Cardiac muscle cell (in vitro differentiated cells and primary cell): ENCODE measurements at regions not wholly inside any gene's neighbourhood (a gene's known extent, or its start where the extent isn't known, plus 50 kb on each side); places are given as distances from the start of the nearest gene placed in this dataset.

ENCODE experiments used
- DNase-seq, 2 donors: peaks; one replicate each; pipeline versions ENCODE4 v3.0.0 to v3.0.0-alpha.2; 2010 to 2017; ENCODE audit warnings: low read depth in 1 of 2, low spot score in 1 of 2
- H3K27ac ChIP-seq: fragments of 200-600 bp; sonication (generic); 2 replicates; pipeline ENCODE4 v1.5.1; 2016
- H3K27me3 ChIP-seq: fragments of 200-600 bp; sonication (generic); 2 replicates; pipeline ENCODE4 v1.6.0; 2016; ENCODE audit warnings: control low read depth
- H3K36me3 ChIP-seq: fragments of 200-600 bp; sonication (generic); 2 replicates; pipeline ENCODE4 v1.5.1; 2016; ENCODE audit warnings: control low read depth
- H3K4me1 ChIP-seq: fragments of 200-600 bp; sonication (generic); 2 replicates; pipeline ENCODE4 v1.8.1; 2017; ENCODE audit warnings: low read depth, mild to moderate bottlenecking, mixed run types
- H3K4me3 ChIP-seq: fragments of 200-600 bp; sonication (generic); 2 replicates; pipeline ENCODE4 v1.5.1; 2016; ENCODE audit warnings: mild to moderate bottlenecking
- H3K9me3 ChIP-seq: fragments of 200-600 bp; sonication (generic); 2 replicates; pipeline ENCODE4 v1.5.1; 2017; ENCODE audit warnings: low read depth, mild to moderate bottlenecking, control low read depth
- TF ChIP-seq, protein P1 (sequence below): IDR thresholded peaks from 2 replicates; pipeline ENCODE4 v1.5.1; 2012; ENCODE audit warnings: low read depth, mild to moderate bottlenecking, low read length

DNA sequence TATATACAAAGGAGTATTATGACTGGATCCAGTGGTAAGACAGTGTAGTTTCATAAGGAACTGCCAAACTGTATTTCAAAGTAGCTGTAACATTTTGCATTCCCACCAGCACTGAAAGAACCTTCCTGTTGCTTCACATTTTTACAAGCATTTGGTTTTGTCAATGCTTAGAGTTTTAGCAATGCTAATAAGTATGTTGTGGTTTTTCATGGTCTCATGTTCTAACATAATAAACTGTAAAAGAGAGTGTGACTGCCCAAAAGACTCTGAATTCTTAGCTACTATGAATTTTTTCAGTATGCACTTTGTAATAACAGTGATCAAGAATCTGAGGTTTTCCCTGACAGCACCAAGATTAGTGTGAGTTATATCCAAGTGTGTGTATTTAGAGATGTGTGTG is 604.2 kb downstream of the XIRP2 start:
- H3K36me3 ChIP-seq, result no peaks in the 10 kb centered on the region
- H3K4me1 ChIP-seq, result no peaks in the 10 kb centered on the region
- no peak overlapping the region for H3K4me3 ChIP-seq
- DNase-seq, result no peak
- TF ChIP-seq, protein P1, sequence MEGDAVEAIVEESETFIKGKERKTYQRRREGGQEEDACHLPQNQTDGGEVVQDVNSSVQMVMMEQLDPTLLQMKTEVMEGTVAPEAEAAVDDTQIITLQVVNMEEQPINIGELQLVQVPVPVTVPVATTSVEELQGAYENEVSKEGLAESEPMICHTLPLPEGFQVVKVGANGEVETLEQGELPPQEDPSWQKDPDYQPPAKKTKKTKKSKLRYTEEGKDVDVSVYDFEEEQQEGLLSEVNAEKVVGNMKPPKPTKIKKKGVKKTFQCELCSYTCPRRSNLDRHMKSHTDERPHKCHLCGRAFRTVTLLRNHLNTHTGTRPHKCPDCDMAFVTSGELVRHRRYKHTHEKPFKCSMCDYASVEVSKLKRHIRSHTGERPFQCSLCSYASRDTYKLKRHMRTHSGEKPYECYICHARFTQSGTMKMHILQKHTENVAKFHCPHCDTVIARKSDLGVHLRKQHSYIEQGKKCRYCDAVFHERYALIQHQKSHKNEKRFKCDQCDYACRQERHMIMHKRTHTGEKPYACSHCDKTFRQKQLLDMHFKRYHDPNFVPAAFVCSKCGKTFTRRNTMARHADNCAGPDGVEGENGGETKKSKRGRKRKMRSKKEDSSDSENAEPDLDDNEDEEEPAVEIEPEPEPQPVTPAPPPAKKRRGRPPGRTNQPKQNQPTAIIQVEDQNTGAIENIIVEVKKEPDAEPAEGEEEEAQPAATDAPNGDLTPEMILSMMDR, result no peak
- no peaks in the 10 kb centered on the region for H3K27me3 ChIP-seq
- H3K27ac ChIP-seq, result no peak overlapping the region
- no peaks in the 10 kb centered on the region for H3K9me3 ChIP-seq

DNA sequence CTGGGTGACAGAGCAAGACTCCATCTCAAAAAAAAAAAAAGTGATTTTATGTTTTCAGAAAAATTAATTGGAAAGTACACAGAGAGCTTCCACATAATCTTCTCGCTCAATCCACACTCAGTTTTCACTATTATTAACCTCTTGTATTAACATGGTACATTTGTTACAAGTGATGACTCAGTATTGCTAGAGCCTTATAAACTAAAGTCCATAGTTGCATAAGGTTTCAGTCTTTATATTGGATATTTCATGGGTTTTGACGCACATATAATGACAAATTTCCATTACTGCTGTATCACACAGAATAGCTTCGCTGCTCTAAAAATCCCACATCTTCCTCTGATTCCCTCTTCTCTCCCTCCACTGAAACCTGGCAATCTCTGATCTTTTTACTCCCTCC is 603.5 kb downstream of the XIRP2 start:
- TF ChIP-seq, protein P1, result no peak
- H3K4me3 ChIP-seq, result no peak overlapping the region
- no peaks in the 10 kb centered on the region for H3K36me3 ChIP-seq
- H3K27me3 ChIP-seq, result no peaks in the 10 kb centered on the region
- no peak overlapping the region for H3K27ac ChIP-seq
- no peak for DNase-seq
- no peaks in the 10 kb centered on the region for H3K9me3 ChIP-seq
- H3K4me1 ChIP-seq, result no peaks in the 10 kb centered on the region

DNA sequence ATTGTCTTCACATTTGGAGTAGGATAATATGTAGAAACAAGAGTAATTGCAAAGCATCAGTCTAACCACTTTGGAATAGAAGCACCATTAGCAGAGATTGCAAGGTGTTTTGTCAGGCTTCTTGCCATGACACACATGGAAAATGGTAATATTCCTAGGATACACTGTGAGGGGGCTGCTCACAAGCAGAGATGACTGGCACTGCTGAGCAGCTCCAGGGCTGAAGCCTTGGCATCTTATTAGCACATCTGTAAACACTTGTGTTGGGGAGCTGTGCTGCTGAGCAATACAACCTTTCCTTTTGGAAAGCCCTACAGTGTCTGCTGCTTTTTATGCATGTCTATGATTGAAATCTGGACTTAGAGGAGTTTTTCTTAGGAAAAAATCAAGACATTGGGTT is 602.2 kb downstream of the XIRP2 start:
- no peak overlapping the region for H3K4me3 ChIP-seq
- H3K27ac ChIP-seq, result no peak overlapping the region
- no peak for DNase-seq
- TF ChIP-seq, protein P1, result no peak
- H3K27me3 ChIP-seq, result no peaks in the 10 kb centered on the region
- no peaks in the 10 kb centered on the region for H3K36me3 ChIP-seq
- H3K9me3 ChIP-seq, result no peaks in the 10 kb centered on the region
- no peaks in the 10 kb centered on the region for H3K4me1 ChIP-seq

DNA sequence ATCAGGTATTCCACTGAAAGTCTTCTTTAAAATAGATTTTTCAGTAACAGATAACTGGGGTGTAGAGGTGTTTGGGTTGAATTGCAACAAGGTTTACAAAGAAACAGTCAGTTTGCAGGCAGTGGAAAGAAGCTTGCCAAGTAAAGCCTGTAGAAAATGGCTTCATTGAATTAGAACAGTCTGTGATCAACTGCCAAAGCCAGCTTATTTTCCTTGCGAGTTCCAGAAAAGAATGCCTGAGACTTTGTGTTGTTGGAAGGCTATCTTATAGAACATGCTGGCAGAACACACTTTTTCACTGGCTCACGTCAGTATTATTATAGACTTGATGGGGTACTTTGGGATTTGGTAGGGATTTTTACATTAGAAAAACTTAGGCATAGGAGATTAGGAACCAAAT is 601.0 kb downstream of the XIRP2 start:
- TF ChIP-seq, protein P1, result no peak
- H3K27me3 ChIP-seq, result no peaks in the 10 kb centered on the region
- no peak for DNase-seq
- H3K4me1 ChIP-seq, result no peaks in the 10 kb centered on the region
- no peaks in the 10 kb centered on the region for H3K36me3 ChIP-seq
- H3K4me3 ChIP-seq, result no peak overlapping the region
- no peaks in the 10 kb centered on the region for H3K9me3 ChIP-seq
- H3K27ac ChIP-seq, result no peak overlapping the region

DNA sequence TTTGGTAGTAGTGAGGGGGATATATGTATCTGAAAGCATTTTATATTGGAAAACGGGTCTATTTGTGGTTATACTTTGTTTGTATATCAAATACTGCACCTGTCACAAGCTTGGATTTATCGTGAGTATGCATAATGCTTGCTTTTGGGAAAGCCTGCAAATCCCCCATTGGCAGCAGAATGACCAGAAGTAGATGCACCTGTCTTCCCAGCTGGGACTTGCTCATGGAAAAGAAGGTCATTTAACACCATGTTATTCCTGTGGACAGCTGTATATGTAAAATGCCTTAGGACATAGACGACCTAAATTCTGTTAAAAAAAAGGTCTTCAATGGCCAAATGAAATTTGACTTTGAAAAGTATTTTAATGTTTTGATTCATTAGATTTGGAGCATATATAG is 599.4 kb downstream of the XIRP2 start:
- no peaks in the 10 kb centered on the region for H3K4me1 ChIP-seq
- TF ChIP-seq, protein P1, result no peak
- no peaks in the 10 kb centered on the region for H3K9me3 ChIP-seq
- no peak for DNase-seq
- H3K36me3 ChIP-seq, result no peaks in the 10 kb centered on the region
- H3K4me3 ChIP-seq, result no peak overlapping the region
- H3K27me3 ChIP-seq, result no peaks in the 10 kb centered on the region
- H3K27ac ChIP-seq, result no peak overlapping the region

DNA sequence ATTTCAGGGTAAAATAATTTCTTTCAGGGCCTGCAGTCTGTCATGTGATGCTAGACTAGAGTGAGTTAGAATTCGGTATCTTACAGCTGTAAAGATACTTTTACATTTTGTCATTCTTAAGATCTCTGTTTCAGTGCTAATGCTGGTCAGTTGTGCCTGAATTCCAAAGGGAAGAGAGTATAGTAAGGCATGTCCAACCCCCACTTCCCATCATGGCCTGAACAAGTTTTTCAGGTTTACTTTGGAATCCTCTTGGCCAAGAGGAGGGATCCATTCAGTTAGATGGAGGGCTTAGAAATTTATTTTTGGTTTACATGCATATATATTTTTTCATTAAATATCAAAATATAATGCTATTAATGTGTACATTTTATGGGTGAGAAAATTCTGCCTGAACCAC is 596.6 kb downstream of the XIRP2 start:
- TF ChIP-seq, protein P1, result no peak
- H3K36me3 ChIP-seq, result no peaks in the 10 kb centered on the region
- H3K27me3 ChIP-seq, result no peaks in the 10 kb centered on the region
- H3K4me1 ChIP-seq, result no peaks in the 10 kb centered on the region
- no peak overlapping the region for H3K4me3 ChIP-seq
- H3K9me3 ChIP-seq, result no peaks in the 10 kb centered on the region
- DNase-seq, result no peak
- no peak overlapping the region for H3K27ac ChIP-seq
